GM21447 (cell line): ENCODE measurements at regions not wholly inside any gene's neighbourhood (a gene's known extent, or its start where the extent isn't known, plus 50 kb on each side); places are given as distances from the start of the nearest gene placed in this dataset.

Experiments
- ATAC-seq: cut with Tn5 transposase; IDR thresholded peaks from one replicate; pipeline ENCODE4 v1.9.1; 2021; ENCODE audit not compliant: unreplicated experiment

DNA sequence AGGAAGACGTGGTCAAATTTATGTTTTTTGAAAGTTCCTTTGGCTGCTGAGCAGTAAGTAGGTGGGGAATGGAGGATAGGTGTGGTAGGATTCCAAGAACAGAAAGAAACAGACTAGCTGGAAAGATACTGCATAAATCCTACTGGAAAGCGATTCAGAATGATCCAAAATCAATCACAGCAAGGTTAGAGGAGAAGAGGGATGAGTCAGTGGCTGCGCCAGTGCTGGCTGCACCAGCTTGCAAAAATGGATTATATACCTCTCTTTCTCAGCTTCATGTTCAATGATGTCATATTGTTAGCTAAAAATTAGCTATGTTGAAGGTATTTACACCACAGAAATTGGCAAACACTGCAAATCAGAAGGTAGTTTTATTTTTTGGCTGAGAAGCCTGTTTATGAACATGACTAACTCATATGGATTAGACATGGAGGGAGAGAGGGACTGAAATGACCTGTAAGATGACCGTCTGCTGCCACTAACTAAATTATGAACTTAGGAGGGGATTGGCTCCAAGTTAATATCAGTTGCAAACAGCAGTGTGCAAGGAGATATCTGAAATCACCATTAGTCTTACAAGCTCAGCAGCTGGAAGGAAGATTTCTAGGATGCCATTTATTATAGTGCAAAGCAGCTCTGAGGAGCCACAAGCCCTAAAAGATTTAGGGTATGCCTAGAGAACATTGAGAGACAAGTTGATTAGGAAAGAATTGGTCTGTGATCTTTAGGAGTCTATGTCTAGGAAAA lies 405.3 kb downstream of the MID1IP1 start:
- no peak for ATAC-seq

DNA sequence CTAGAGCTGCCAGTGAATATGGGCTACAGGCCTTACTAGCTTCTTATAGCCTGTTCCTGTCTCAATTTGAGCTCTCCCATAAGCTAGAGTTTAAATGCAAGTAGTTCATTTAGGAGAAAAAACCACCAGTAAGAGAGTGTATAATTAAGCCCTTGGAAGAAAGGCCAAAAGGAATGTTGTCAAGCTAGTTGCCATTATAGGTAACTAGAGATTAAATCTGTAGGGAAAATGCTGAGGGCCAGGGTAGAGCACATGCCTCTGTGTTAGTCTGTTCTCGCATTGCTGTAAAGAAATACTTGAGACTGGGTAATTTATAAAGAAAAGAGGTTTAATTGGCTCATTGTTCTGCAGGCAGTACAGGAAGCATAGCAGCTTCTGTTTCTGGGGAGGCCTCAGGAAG lies 410.2 kb downstream of the MID1IP1 start:
- ATAC-seq: no peak

DNA sequence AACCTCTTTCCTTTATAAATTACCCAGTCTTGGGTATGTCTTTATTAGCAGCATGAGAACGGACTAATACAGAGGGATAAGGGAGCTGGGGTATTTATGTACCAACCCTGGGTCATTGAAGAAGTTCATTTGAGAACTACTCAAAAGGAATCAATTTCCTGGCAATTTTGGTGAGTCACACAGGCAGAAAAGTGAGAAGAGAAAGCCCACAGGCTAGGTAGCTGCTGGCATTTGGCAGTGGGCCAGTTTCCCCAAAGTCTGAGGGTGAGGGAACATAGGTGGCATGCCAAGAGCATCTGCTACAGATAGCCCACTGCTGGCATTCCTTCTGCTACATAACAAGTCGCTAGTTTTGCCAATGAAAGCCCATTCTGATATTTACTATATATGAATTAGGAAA lies 411.2 kb downstream of the MID1IP1 start:
- no peak for ATAC-seq

DNA sequence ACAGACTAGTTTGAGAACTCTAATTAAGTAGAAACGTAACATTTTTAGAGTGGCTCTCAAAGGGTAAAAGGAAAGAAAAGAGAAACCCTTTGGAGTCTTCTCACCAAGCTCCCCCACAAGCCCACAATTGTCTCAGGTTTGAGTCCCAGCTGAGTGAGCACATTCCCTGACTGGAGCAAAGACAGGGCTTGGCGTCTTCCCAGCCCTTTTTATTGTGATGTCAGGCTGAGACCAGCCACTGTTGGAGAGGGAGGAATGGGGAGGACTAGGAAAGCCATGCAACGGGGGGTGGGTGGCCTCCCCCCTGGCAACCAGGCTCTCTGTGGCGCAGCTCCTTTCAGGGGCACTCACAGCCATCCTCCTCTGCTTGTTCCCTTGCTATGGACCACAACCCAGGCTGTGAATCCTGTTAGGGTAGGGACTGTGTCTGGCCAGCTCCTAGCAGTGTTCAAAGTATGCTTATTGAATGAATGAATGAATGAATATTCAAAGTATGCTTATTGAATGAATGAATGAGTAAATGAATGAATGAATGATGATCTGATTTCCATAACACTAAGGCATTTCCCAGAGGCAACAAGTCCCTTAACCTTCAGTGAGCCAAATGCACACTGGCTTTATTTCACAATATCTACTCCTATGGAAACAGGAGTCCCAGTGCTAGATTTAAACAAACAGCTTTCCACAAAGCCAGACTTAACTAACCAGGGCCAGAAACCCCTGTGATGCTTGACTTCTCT lies 413.3 kb downstream of the MID1IP1 start:
- no peak for ATAC-seq

DNA sequence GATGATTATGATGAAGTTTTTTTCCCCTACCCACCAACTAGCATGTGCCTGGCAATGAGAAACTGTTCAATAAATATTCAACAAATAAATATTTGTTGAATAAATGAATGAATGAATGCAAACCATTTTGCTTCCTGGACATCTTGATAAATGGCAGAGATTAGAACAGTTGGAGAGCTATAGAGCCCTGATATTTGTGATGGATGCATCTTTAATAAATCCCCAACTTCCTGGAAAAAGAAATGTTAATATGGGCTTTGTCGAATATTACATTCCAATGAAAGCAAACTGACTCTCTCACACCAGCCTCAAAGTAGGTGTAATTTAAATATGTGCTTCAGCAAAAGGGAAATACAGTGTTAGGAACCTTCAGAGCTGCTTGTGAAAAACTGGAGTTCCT lies 419.7 kb downstream of the MID1IP1 start:
- ATAC-seq: no peak

DNA sequence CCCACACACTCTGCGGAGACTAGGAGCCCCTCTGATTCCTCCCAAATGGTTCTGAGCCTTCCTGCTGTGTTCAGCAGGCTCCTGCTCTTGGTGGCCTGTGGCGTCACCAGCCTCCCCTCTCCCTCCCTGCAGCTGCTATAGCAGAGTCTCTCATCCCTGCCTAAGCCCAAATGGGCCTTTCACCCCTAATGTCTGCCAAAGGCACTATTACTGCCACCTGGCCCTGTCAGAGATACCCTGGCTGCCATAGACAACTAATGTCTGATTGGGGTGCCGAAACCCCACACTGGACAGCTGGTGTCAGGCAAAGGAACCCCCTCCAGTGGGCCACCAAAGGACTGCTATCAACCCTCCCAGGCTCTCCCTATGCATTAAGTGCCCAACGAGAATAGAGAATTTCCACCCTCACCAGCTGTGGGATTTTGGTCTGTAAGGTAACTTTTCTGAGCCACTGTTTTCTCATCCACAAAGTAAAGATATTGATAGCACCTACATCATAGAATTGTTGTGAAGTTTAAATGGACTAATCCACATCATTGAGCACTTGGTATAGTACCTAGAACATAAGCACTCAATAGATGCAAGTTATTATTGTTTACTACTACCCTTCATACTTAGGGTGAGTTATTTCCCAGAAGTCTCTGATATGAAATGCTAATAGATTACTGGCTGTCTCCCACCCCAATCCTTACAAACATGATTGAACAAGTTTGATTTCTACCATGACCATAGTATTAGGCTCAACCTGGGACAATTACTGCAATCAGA lies 421.3 kb downstream of the MID1IP1 start:
- no peak for ATAC-seq

DNA sequence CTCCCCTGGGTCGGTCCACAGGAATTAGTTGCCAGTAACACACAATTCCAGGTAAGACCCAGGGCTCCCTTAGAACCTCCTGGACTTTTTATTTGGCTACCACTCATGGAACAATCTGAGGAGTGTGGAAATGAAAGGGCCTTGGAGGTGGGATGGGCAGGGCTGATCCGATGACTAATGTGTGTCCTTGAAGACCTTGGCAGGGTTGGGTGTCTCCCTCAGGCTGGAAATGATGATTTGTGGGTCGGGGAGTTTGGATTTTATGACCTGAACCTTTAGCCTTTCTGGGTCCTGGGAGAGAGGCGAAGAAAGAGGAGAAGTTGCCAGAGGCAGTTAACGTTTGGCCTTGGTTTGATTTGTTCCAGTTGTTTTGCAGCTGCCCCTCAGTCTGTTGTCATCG lies 425.0 kb downstream of the MID1IP1 start:
- no peak for ATAC-seq

DNA sequence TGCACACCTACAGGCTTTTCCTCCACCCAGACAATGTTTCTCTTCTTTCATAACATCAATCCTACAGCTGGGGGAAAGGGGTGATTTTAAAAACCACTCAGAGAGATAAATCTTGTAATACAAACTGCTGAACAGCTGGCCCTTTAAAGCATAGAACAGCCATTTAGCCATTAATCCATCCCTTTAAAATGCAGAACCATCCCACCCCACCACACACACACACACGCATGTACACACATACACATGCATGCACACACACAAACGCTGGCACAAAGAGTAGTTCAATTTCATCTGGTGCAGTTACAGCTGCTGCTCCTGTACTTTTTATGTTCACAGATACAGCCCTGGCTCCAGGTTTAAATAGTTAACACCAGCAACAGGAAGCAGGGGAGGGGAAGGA lies 426.1 kb downstream of the MID1IP1 start:
- ATAC-seq: no peak

DNA sequence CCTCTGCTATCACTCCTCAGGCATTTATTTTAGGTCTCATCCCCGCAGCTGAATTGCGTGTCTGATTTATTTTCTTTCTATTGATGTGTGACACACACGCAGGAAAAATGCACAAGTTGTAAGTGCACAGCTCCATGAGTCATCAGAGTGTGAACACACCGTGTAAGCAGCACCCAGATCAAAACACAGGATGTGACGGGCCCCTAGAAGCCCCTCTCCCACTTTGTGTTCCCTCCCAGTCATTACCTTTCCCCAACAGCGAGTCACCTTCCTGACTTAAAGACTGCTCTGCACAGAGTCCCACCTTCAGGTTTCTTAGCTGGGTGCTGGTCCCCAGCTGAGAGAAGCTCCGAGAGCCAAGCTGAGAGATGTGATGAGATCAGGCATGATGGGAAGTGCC lies 436.7 kb downstream of the MID1IP1 start:
- no peak for ATAC-seq

DNA sequence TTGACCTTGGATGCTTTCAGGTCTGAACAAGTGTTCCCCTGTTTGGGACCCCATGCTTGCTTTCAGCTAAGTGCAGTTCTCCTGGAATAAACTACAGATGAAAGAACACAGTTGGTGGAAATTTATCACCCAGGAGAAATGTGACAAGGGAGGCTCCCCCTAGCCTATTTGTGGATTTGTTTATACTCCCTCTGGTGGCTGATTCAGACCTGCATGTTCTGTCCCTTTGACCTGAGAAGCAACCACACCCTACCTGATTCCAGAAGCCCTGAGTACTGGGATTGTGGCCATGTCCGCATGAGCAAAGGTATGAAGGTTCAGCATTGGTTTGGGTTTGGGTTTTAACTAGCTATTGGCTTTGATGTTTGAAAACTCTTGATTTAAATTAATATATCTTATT lies 440.9 kb downstream of the MID1IP1 start:
- ATAC-seq: no peak

DNA sequence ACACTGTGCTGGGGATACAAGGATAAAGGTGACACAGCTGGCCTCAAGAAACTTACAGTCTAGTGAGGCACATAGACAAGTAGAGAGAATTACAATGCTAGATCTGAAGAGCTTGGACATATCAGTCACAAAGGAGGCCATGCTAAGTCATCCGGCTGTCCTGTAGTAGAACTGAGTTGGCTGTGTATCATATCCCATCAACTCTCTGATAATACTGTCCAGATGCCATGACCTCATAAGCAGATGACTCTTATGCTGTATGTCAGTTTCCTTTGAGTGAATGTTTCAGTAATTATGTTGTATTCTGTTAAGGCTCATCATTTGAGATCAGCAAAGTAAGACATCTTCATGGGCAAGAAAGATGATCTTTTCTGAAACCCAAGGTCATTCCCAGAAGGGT lies 442.9 kb downstream of the MID1IP1 start:
- ATAC-seq: no peak

DNA sequence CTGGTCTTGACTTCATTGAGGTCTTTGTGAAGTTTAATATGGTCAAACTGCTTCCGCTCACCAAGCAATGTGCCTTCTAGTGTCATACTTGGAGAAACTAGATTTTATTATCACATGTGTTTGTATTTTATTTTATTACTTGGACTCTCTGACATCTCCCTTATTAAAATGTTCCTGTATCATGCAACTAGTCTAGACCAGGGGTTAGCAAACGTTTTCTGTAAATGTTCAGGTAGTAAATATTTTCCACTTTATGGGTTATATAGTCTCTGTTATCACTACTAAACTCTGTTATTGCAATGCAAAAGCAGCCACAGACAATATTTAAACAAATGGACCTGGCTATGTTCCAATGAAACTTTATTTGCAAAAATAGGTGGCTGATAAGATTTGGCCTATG lies 443.8 kb downstream of the MID1IP1 start:
- ATAC-seq: no peak

DNA sequence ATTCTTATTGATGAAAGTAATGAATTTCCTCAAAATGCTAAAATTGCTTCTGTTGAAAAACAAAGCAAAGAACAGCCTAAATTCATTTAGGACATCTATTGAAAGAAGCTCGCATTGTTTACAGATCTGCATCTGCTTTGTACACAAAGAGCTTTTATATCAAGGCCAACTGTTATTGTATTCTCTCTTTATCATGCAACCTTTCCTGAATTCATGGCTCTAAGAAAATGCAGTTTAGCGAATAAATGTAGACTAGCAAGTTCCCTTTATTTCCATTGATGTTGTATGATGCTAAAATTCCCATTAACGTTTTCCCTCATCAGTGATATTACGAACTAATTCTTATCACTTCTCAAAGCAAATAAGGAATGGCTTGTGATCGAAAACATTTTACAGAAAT lies 446.3 kb downstream of the MID1IP1 start:
- no peak for ATAC-seq

DNA sequence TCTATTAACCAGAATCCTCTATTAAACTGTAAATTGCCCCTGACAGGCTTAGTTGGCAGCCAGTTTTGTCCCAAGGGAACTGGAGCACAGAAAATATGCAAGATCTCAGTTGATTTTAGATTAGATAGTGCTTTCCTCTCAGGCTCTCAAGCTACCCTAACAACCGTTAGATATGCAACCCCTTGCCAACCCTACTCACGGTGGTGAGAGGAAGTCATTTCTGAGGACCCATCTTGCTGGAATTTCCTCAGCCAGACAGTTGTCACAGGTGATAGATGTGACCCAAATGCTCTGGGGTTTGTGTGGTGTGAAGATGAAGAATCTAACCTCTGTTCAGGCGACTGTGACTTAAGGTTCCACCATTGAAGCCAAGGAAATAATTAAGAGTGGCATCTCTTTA lies 447.1 kb downstream of the MID1IP1 start:
- no peak for ATAC-seq

DNA sequence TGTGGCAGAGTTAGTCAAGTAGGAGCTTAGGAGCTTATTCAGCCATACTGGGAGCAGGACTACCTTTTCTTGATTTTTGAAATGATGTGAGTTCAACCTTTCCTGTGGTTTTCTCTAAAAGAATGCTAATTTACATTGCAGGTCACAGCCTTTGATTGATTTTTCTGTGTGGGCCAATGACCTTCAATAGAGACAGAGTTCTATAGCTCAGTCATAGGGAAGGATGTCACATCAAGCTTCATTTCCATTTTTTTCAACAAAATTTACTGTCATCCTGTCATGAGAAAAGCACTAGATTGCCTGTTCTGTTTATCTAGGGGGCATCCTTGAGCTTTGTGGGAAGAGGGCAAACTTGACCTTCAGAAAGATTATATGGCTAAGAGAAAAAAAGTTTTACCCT lies 448.7 kb downstream of the MID1IP1 start:
- ATAC-seq: no peak

DNA sequence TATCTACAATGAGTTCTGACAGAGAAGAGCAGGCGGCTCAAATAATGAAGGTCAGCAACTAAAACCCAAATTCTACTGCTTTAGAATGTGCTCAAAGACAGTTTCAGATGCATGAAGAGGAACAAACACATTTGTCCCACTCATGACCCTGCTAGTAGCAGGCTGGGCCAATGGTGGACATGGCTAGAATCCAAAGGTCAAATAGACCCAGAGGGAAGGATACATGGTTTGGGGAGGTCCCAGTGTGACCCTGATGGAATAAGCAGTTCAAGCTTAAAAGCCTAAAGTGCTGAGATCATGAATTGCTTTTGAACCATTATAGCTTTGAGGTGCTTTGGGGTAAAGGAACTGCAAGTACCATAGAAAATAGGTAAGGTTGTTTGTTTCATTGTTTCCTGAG lies 450.7 kb downstream of the MID1IP1 start:
- no peak for ATAC-seq

DNA sequence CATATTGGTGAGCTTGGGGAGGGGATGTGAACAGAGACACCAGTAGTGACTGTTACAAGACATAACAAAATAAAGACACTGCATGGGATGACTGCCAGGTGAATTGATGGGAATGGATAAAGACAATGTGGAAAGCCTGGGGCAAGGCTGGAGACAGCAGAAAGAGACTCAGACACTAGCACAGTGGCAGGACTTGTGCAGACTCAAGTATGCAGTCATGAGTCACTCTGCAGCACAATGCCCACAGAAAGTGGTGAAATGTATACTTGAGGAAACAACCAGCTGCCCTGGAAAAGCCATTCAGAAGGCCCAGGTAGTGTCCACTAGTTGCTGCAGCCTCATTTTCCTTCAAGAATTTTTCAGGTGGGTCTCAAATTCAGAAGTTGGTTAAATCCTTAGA lies 452.3 kb downstream of the MID1IP1 start:
- no peak for ATAC-seq

DNA sequence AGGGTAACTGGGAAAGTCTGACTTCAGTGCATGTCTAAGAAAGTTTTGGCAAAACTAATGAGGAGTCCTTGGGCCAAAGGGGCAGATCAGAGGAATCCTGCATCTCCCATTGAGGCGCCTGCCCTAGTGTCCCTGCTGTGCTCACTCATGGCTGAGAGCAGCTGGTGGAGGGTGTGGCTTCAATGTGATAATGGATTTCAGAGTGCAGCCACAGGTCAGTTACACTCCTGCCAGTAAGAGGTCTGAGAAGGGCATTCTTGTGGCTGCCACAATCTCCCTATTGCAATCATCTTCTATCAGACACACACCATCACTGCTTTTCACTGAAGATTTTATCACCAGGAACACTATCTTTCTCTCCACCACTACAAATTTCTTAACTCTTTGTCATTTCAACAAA lies 457.1 kb downstream of the MID1IP1 start:
- no peak for ATAC-seq

DNA sequence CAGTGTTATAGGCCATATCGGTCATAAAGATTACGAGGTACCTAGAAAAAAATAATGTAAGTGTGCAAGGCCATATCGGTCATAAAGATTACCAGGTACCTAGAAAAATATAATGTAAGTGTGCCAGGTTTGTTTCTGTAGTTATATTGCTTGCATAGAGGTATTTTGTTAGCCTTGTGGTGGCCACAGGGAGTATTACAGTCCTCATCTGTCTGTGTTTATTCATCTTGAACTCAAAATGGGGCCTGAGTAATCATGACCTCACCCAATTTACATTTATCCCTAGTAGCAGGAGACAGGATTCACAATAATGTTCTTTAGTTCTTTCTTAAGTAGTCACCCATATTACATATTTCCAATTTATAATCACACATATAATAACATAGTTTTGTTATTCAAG lies 459.7 kb downstream of the MID1IP1 start:
- no peak for ATAC-seq

DNA sequence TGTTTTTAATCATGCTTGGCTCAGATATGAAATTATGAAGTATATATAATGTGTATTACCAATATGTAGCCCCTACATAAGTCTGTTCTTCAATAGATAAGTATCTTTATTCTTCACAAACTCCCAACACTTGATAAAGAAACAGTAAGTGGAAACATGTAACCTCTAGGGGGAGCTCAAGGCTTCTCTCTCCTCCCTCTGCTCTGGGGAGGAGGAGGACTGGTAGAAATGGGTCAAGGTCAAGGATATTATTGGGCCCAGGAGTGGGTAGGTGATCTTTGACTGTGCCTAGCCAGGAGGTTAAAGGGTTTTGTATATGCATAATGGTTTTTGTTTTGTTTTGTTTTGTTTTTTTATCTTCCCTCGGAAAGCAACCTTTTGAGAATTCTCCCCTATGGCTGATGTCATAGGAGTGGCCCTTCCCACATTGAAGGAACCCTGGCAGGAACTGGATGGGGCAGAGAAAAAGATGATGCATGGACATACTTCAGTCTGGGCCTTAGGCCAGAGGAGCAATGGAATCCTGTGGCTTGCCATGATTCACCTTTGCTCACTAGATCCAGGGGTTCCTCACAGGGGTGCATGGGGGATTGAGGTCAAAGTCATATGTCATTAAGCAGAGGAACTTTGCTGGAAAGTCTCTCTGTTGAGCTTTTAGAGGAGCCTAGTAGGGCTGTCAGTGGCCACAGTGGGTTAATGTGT lies 460.3 kb downstream of the MID1IP1 start:
- no peak for ATAC-seq

DNA sequence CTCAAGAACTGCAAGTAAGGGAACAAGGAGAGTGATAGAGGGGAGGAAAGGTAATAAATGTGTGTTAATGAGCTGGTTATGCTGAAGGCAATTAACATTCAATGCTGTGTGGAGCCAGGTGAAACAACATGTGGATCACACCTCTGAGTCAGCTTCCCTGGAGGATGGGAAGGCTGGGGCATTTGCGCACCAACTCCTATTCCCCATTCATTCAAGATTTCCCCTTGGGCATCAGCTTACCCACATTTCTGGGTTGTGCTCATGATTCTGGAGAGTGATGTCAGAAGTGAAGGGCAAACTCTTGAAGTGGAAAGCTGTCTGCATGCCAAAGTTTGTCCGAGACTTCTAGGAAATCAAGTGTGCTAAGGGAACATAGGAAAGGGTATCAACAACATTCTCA lies 461.4 kb downstream of the MID1IP1 start:
- no peak for ATAC-seq
